Right renal pelvis (tissue), 4 donors: ENCODE measurements at regions not wholly inside any gene's neighbourhood (a gene's known extent, or its start where the extent isn't known, plus 50 kb on each side); places are given as distances from the start of the nearest gene placed in this dataset.

Experiments
- DNase-seq, 4 donors: peaks; one replicate each; pipeline ENCODE4 v3.0.0-alpha.2; 2013; ENCODE audit warnings: low read depth in 4 of 4, low spot score in 3 of 4, missing footprints in 1 of 4

GRCh38 chr3:72572489-72573007, 275.7 kb downstream of the SHQ1 start:
- no peak for DNase-seq

- DNase-seq: no peak
These were observed 276.6 kb downstream of the SHQ1 start for GRCh38 chr3:72571638-72572114.

- no peak for DNase-seq
These were observed 277.2 kb downstream of the SHQ1 start for GRCh38 chr3:72571052-72571451.

- no peak for DNase-seq
These were observed 278.3 kb downstream of the SHQ1 start for GRCh38 chr3:72569754-72570440.

GRCh38 chr3:72568083-72568482, 280.2 kb downstream of the SHQ1 start:
- DNase-seq: no peak

- DNase-seq: no peak
These were observed 280.8 kb downstream of the SHQ1 start for GRCh38 chr3:72567474-72567873.

- DNase-seq: no peak
These were observed 282.7 kb downstream of the SHQ1 start for GRCh38 chr3:72565593-72565992.

- no peak for DNase-seq
These were observed 284.4 kb downstream of the SHQ1 start for GRCh38 chr3:72563690-72564370.

- no peak for DNase-seq
These were observed 287.2 kb downstream of the SHQ1 start for GRCh38 chr3:72560846-72561675.

- DNase-seq: no peak
These were observed 288.9 kb downstream of the SHQ1 start for GRCh38 chr3:72559385-72559784.

GRCh38 chr3:72558001-72558400, 290.2 kb downstream of the SHQ1 start:
- DNase-seq: no peak

GRCh38 chr3:72555714-72556113, 292.5 kb downstream of the SHQ1 start:
- no peak for DNase-seq

- no peak for DNase-seq
These were observed 293.6 kb downstream of the SHQ1 start for GRCh38 chr3:72554689-72555088.

- no peak for DNase-seq
These were observed 294.9 kb downstream of the SHQ1 start for GRCh38 chr3:72553298-72553697.

GRCh38 chr3:72550582-72551262, 297.5 kb downstream of the SHQ1 start:
- peak in 1 of 4 donors; percentile 39 for DNase-seq

GRCh38 chr3:72549761-72550581, 298.3 kb downstream of the SHQ1 start:
- no peak for DNase-seq

GRCh38 chr3:72548981-72549380, 299.3 kb downstream of the SHQ1 start:
- DNase-seq: no peak

GRCh38 chr3:72548461-72548860, 299.8 kb downstream of the SHQ1 start:
- DNase-seq: no peak

- DNase-seq: no peak
These were observed 301.1 kb downstream of the SHQ1 start for GRCh38 chr3:72547183-72547582.

- no peak for DNase-seq
These were observed 304.0 kb downstream of the SHQ1 start for GRCh38 chr3:72544239-72544638.
